Fibroblast of the aortic adventitia (primary cell): ENCODE measurements at regions not wholly inside any gene's neighbourhood (a gene's known extent, or its start where the extent isn't known, plus 50 kb on each side); places are given as distances from the start of the nearest gene placed in this dataset.

Experiments
- DNase-seq: peaks from one replicate; pipeline ENCODE4 v3.0.0-alpha.2; 2010; ENCODE audit warnings: low read depth
- H3K4me3 ChIP-seq: 2 replicates; pipeline ENCODE4 v1.5.1; 2011; ENCODE audit warnings: low read depth, mild to moderate bottlenecking, control low read depth, low read length, moderate library complexity
- CTCF ChIP-seq: IDR thresholded peaks from 2 replicates; pipeline ENCODE4 v1.5.1; 2011; ENCODE audit warnings: mild to moderate bottlenecking, low read length, control low read depth, inconsistent platforms; ENCODE audit not compliant: insufficient read depth

GRCh38 chr2:220887271-220887870 is 684.7 kb downstream of the EPHA4 start:
- DNase-seq = no peak
- TF ChIP-seq CTCF = no peak
- H3K4me3 ChIP-seq = no peak overlapping the region

- H3K4me3 ChIP-seq = no peak overlapping the region
- no peak for DNase-seq
- no peak for TF ChIP-seq CTCF
Observed at GRCh38 chr2:220887876-220888275, 684.2 kb downstream of the EPHA4 start.

- H3K4me3 ChIP-seq = no peak overlapping the region
- no peak for DNase-seq
- TF ChIP-seq CTCF = no peak
Observed at GRCh38 chr2:220890931-220891330, 681.2 kb downstream of the EPHA4 start.

DNA sequence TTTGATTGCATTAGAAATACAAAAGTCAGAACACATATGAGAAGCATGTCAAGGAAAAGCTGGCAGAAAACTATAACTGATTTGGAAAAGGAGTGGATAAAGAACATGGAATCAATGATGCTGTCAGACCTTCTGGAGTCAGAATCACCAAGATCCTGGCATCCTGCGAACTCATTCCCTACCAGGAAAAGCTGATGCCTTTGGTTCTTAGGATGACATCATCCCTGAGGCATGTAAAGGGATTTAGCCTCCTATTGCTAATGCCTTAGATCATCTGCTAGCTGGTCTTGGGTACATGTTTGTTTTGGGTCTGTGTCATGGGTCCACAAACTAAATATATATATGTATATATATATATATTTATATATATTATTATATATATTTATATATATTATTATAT is 680.7 kb downstream of the EPHA4 start:
- no peak overlapping the region for H3K4me3 ChIP-seq
- peak; percentile 50 for DNase-seq
- no peak for TF ChIP-seq CTCF

GRCh38 chr2:220892018-220892634 is 680.0 kb downstream of the EPHA4 start:
- no peak overlapping the region for H3K4me3 ChIP-seq
- TF ChIP-seq CTCF = no peak
- DNase-seq = no peak

GRCh38 chr2:220893411-220893810 is 678.7 kb downstream of the EPHA4 start:
- no peak for TF ChIP-seq CTCF
- H3K4me3 ChIP-seq = no peak overlapping the region
- DNase-seq = no peak

DNA sequence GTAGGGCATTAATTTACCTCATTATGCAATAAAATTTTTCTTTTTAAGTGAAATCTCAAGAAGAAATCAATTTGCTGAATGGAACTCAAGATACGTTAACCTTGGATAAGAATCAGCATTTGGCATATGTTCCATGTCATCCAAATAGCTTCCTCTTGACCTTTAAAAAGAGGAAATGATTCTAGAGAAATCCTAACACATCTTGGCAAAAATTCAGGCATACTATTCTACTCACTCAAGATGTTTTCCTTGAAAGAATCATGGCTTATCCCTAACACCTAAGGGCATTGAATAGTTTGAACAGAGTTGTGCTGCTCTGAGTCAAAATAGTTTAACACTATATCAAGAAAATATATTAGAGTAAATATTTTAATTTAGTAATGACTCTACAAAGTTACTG is 678.0 kb downstream of the EPHA4 start:
- H3K4me3 ChIP-seq = no peak overlapping the region
- DNase-seq = no peak
- no peak for TF ChIP-seq CTCF
